Endodermal cell (in vitro differentiated cells): ENCODE measurements at regions not wholly inside any gene's neighbourhood (a gene's known extent, or its start where the extent isn't known, plus 50 kb on each side); places are given as distances from the start of the nearest gene placed in this dataset.

Experiments used
- DNase-seq: peaks from one replicate; pipeline ENCODE4 v3.0.0-alpha.2; 2017
- H3K27ac ChIP-seq: 2 replicates; pipeline ENCODE4 v1.5.1; 2013; ENCODE audit warnings: mild to moderate bottlenecking, low read depth, low read length, moderate library complexity
- H3K27me3 ChIP-seq: 2 replicates; pipeline ENCODE4 v1.6.1; 2013; ENCODE audit warnings: mild to moderate bottlenecking, low read length, moderate library complexity; ENCODE audit not compliant: insufficient read depth, control insufficient read depth, poor library complexity, severe bottlenecking
- H3K36me3 ChIP-seq: 2 replicates; pipeline ENCODE4 v1.7.0; 2013; ENCODE audit warnings: mild to moderate bottlenecking, low read length, moderate library complexity; ENCODE audit not compliant: control insufficient read depth, insufficient read depth
- H3K4me1 ChIP-seq: one replicate; pipeline ENCODE4 v1.7.0; 2013; ENCODE audit warnings: low read length; ENCODE audit not compliant: control insufficient read depth, insufficient read depth
- H3K4me3 ChIP-seq: 2 replicates; pipeline ENCODE4 v1.5.1; 2013; ENCODE audit warnings: mild to moderate bottlenecking, low read length, moderate library complexity
- H3K9ac ChIP-seq: 2 replicates; pipeline ENCODE4 v1.6.1; 2013; ENCODE audit warnings: mild to moderate bottlenecking, low read length, moderate library complexity; ENCODE audit not compliant: poor library complexity, severe bottlenecking; ENCODE audit errors: extremely low read depth
- H3K9me3 ChIP-seq: 2 replicates; pipeline ENCODE4 v1.6.1; 2013; ENCODE audit warnings: mild to moderate bottlenecking, low read length, moderate library complexity; ENCODE audit not compliant: control insufficient read depth
- H3K27ac Mint-ChIP-seq: 2 replicates; pipeline ENCODE4 v1.8.0; 2020; ENCODE audit warnings: mixed read lengths
- H3K27me3 Mint-ChIP-seq: 2 replicates; pipeline ENCODE4 v1.8.0; 2021; ENCODE audit warnings: mild to moderate bottlenecking, mixed read lengths; ENCODE audit not compliant: insufficient read depth
- H3K36me3 Mint-ChIP-seq: 2 replicates; pipeline ENCODE4 v1.8.0; 2020; ENCODE audit warnings: low read depth, mixed read lengths
- H3K4me1 Mint-ChIP-seq: 2 replicates; pipeline ENCODE4 v1.8.0; 2020; ENCODE audit warnings: mixed read lengths
- H3K4me3 Mint-ChIP-seq: 2 replicates; pipeline ENCODE4 v1.8.0; 2020; ENCODE audit warnings: mild to moderate bottlenecking, moderate library complexity, mixed read lengths
- H3K9me3 Mint-ChIP-seq: 2 replicates; pipeline ENCODE4 v1.8.0; 2020; ENCODE audit warnings: mild to moderate bottlenecking, mixed read lengths
- WGBS, 2 experiments: methylation state at CpG; one replicate each; pipeline versions ENCODE4 v1.1.5 to v1.1.7; 2013; ENCODE audit warnings: missing lambda C conversion rate in 2 of 2, mixed read lengths in 1 of 2; ENCODE audit not compliant: insufficient coverage in 1 of 2, insufficient read length in 1 of 2; 5-methylcytosine and 5-hydroxymethylcytosine counted together
- TF ChIP-seq, protein P1 (sequence below): fragments of 200-600 bp; sonication (generic); conservative IDR thresholded peaks from 2 replicates; pipeline ENCODE4 v1.5.0; 2021; ENCODE audit warnings: antibody characterized with exemption, mild to moderate bottlenecking

DNA sequence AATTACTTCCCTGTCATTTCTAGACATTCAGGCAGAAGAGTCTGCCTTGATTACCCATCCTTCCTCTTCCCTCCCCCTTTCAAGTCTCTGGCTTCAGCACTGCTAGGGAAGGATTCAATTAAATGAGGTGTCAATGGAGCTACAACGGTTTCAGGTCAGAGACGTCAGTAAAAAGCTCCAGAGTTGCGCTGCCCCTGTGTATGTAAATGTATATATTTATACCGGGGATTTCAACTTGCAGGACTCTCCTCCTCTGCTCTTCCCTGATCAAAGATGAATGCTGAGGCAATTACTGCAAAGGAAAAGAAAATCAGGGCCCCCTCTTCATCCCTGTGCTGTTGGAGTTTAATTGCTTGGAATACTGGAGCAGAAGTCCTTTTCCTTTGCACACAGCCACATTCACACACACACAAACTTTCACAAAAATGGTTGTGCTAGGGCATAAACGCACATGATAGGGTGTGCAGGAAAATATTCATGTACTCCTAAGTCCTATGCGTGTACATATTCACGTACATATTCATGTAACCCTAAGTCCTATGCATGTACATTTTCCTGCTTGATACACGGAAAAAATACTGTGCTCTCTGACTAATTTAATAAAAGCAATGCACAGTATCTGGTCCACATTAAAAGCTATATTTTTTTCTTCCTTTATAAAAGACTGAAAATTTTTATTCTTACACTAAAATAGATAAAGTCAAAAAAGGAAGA, 129.7 kb upstream of the PMFBP1 start:
- no peaks in the 10 kb centered on the region for H3K4me1 ChIP-seq
- TF ChIP-seq, protein P1, sequence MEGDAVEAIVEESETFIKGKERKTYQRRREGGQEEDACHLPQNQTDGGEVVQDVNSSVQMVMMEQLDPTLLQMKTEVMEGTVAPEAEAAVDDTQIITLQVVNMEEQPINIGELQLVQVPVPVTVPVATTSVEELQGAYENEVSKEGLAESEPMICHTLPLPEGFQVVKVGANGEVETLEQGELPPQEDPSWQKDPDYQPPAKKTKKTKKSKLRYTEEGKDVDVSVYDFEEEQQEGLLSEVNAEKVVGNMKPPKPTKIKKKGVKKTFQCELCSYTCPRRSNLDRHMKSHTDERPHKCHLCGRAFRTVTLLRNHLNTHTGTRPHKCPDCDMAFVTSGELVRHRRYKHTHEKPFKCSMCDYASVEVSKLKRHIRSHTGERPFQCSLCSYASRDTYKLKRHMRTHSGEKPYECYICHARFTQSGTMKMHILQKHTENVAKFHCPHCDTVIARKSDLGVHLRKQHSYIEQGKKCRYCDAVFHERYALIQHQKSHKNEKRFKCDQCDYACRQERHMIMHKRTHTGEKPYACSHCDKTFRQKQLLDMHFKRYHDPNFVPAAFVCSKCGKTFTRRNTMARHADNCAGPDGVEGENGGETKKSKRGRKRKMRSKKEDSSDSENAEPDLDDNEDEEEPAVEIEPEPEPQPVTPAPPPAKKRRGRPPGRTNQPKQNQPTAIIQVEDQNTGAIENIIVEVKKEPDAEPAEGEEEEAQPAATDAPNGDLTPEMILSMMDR: no peak
- Mint-ChIP-seq H3K4me3 (no peak overlapping the region), H3K4me1 (peaks cover 6% of the 10 kb centered on the region), H3K27ac (no peak overlapping the region), H3K36me3 (peaks cover 17% of the 10 kb centered on the region), H3K9me3 (peaks cover 17% of the 10 kb centered on the region), H3K27me3 (no peaks in the 10 kb centered on the region)
- 78 to 91% methylated on average over 4 to 8 of the region's 8 CpGs for WGBS, 2 experiments
- H3K4me3 ChIP-seq: no peak overlapping the region
- no peak for DNase-seq
- H3K9ac ChIP-seq: no peak overlapping the region
- H3K27me3 ChIP-seq: no peaks in the 10 kb centered on the region
- no peak overlapping the region for H3K27ac ChIP-seq
- H3K9me3 ChIP-seq: peaks cover 30% of the 10 kb centered on the region
- no peaks in the 10 kb centered on the region for H3K36me3 ChIP-seq

DNA sequence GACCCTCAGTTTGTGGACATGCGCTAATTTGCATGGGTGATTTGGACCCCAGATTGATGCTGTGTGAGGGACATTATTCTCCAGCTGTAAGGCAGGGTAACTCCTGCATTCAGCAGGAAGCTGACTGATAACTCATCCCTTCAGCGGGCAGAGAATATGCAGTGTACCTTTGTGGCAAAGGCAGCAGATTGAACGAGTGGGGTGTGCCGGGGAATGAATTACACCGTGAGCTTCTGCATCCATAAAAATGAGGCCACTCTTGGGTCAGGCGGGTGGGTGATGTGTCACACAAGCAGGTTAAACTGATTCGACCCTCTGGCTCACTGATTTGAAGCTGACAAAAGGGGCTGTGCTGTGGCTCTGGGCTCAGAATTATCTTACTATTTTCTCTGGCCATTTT, 128.9 kb upstream of the PMFBP1 start:
- H3K36me3 Mint-ChIP-seq: peaks cover 12% of the 10 kb centered on the region
- H3K9me3 ChIP-seq: peaks cover 29% of the 10 kb centered on the region
- TF ChIP-seq, protein P1: no peak
- H3K27me3 Mint-ChIP-seq: no peaks in the 10 kb centered on the region
- DNase-seq: no peak
- peaks cover 6% of the 10 kb centered on the region for H3K4me1 Mint-ChIP-seq
- WGBS, 2 experiments: 87 to 88% methylated on average over 6 to 7 of the region's 7 CpGs
- no peak overlapping the region for H3K4me3 ChIP-seq
- no peak overlapping the region for H3K27ac ChIP-seq
- no peak overlapping the region for H3K4me3 Mint-ChIP-seq
- H3K9me3 Mint-ChIP-seq: peaks cover 15% of the 10 kb centered on the region
- H3K9ac ChIP-seq: no peak overlapping the region
- H3K27ac Mint-ChIP-seq: no peak overlapping the region
- H3K27me3 ChIP-seq: no peaks in the 10 kb centered on the region
- no peaks in the 10 kb centered on the region for H3K4me1 ChIP-seq
- no peaks in the 10 kb centered on the region for H3K36me3 ChIP-seq

DNA sequence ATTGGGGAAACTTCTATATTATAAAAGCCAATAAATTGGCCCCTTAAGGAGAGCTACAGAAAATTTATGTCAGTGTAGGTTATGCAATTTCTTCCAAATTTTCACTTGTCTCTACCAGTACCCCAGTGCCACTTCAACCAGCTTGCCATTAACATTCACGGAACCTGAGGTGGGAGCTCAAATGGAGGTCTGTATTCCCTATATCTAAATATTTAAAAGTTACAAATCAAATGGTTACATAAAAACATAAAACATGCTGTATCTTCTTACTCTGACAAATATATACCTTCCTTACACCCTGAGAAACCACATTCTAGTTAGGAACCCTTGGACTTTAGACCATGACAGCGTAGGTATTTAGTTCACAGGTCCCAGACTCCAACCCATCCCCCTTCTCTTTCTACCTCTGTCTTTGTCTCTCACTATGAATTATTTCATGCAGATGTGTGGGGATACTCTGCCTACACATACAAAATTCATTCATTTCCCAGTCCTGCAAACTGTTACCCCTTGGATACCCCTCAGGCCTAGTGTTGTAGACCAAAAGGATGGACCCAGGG, 127.8 kb upstream of the PMFBP1 start:
- Histone ChIP-seq H3K4me1 (no peaks in the 10 kb centered on the region), H3K9ac (no peak overlapping the region), H3K36me3 (no peaks in the 10 kb centered on the region), H3K27ac (no peak overlapping the region), H3K9me3 (peaks cover 20% of the 10 kb centered on the region), H3K27me3 (no peaks in the 10 kb centered on the region), H3K4me3 (no peak overlapping the region)
- H3K36me3 Mint-ChIP-seq: peaks cover 8% of the 10 kb centered on the region
- peaks cover 6% of the 10 kb centered on the region for H3K4me1 Mint-ChIP-seq
- peaks cover 8% of the 10 kb centered on the region for H3K9me3 Mint-ChIP-seq
- no peak for DNase-seq
- WGBS, 2 experiments: 100% methylated on average over 1 of the region's 2 CpGs
- H3K27me3 Mint-ChIP-seq: no peaks in the 10 kb centered on the region
- no peak overlapping the region for H3K27ac Mint-ChIP-seq
- TF ChIP-seq, protein P1: no peak
- no peak overlapping the region for H3K4me3 Mint-ChIP-seq
